GM18511 (cell line): ENCODE measurements at regions not wholly inside any gene's neighbourhood (a gene's known extent, or its start where the extent isn't known, plus 50 kb on each side); places are given as distances from the start of the nearest gene placed in this dataset.
"Not testable (repeated sequence)": the region's sequence is repeated elsewhere in the genome, so short reads cannot be mapped to it uniquely, and the experiment has no call there.

ENCODE experiments used
- ATAC-seq: cut with Tn5 transposase; IDR thresholded peaks from one replicate; pipeline ENCODE4 v1.9.1; 2021; ENCODE audit warnings: mild to moderate bottlenecking, moderate library complexity; ENCODE audit not compliant: unreplicated experiment

GRCh38 chr9:99472240-99472915 lies 250.3 kb downstream of the SEC61B start:
- ATAC-seq: no peak

GRCh38 chr9:99472916-99473245 lies 250.8 kb downstream of the SEC61B start:
- no peak for ATAC-seq

GRCh38 chr9:99474186-99474585 lies 252.1 kb downstream of the SEC61B start:
- no peak for ATAC-seq

GRCh38 chr9:99475401-99476065 lies 253.5 kb downstream of the SEC61B start:
- ATAC-seq: no peak

- no peak for ATAC-seq
Observed at GRCh38 chr9:99478469-99479027, 256.5 kb downstream of the SEC61B start.

GRCh38 chr9:99479929-99480328 lies 257.8 kb downstream of the SEC61B start:
- no peak for ATAC-seq

- ATAC-seq: no peak
Observed at GRCh38 chr9:99485459-99485858, 263.4 kb downstream of the SEC61B start.

- no peak for ATAC-seq
Observed at GRCh38 chr9:99486684-99487083, 264.6 kb downstream of the SEC61B start.

GRCh38 chr9:99488131-99489059 lies 266.3 kb downstream of the SEC61B start:
- ATAC-seq: no peak

GRCh38 chr9:99489060-99489413 lies 267.0 kb downstream of the SEC61B start:
- no peak for ATAC-seq

GRCh38 chr9:99490729-99491128 lies 268.6 kb downstream of the SEC61B start:
- no peak for ATAC-seq

- peak; percentile 72 for ATAC-seq
Observed at GRCh38 chr9:99491408-99492158, 269.5 kb downstream of the SEC61B start.

GRCh38 chr9:99497641-99498040 lies 275.6 kb downstream of the SEC61B start:
- no peak for ATAC-seq

GRCh38 chr9:99498979-99499378 lies 276.9 kb downstream of the SEC61B start:
- not testable (repeated sequence) for ATAC-seq

GRCh38 chr9:99505936-99506335 lies 283.9 kb downstream of the SEC61B start:
- ATAC-seq: no peak

- ATAC-seq: no peak
Observed at GRCh38 chr9:99506747-99507348, 284.8 kb downstream of the SEC61B start.

GRCh38 chr9:99509065-99509745 lies 287.1 kb downstream of the SEC61B start:
- no peak for ATAC-seq

GRCh38 chr9:99509900-99510535 lies 287.9 kb downstream of the SEC61B start:
- no peak for ATAC-seq

GRCh38 chr9:99511723-99512122 lies 289.6 kb downstream of the SEC61B start:
- ATAC-seq: no peak
